Activated CD8-positive, alpha-beta memory T cell treated with anti-CD3 and anti-CD28 coated beads, Interleukin-2, amount 50 U/mL, for 4 hours (primary cell): ENCODE measurements at regions not wholly inside any gene's neighbourhood (a gene's known extent, or its start where the extent isn't known, plus 50 kb on each side); places are given as distances from the start of the nearest gene placed in this dataset.
"Not testable (repeated sequence)": the region's sequence is repeated elsewhere in the genome, so short reads cannot be mapped to it uniquely, and the experiment has no call there.

Experiments used
- DNase-seq: peaks from one replicate; pipeline ENCODE4 v3.0.0-alpha.2; 2020

- DNase-seq = no peak
Measured at GRCh38 chr10:83995738-83996331, 143.5 kb upstream of the GHITM start.

- DNase-seq = no peak
Measured at GRCh38 chr10:84004221-84004620, 135.1 kb upstream of the GHITM start.

GRCh38 chr10:84005403-84005802 lies 133.9 kb upstream of the GHITM start:
- DNase-seq = no peak

GRCh38 chr10:84007482-84007881 lies 131.8 kb upstream of the GHITM start:
- DNase-seq = no peak

GRCh38 chr10:84008878-84009277 lies 130.4 kb upstream of the GHITM start:
- no peak for DNase-seq

- DNase-seq = no peak
Measured at GRCh38 chr10:84012431-84012830, 126.9 kb upstream of the GHITM start.

GRCh38 chr10:84012831-84013458 lies 126.4 kb upstream of the GHITM start:
- no peak for DNase-seq

- DNase-seq = no peak
Measured at GRCh38 chr10:84015877-84016595, 123.3 kb upstream of the GHITM start.

GRCh38 chr10:84018826-84019225 lies 120.5 kb upstream of the GHITM start:
- DNase-seq = no peak

- not testable (repeated sequence) for DNase-seq
Measured at GRCh38 chr10:84019854-84020458, 119.4 kb upstream of the GHITM start.

GRCh38 chr10:84026821-84027257 lies 112.5 kb upstream of the GHITM start:
- DNase-seq = no peak

GRCh38 chr10:84029840-84030239 lies 109.5 kb upstream of the GHITM start:
- DNase-seq = no peak

GRCh38 chr10:84038035-84038434 lies 101.3 kb upstream of the GHITM start:
- no peak for DNase-seq

GRCh38 chr10:84039957-84040356 lies 99.4 kb upstream of the GHITM start:
- no peak for DNase-seq

GRCh38 chr10:84047258-84048010 lies 91.9 kb upstream of the GHITM start:
- DNase-seq = no peak

- no peak for DNase-seq
Measured at GRCh38 chr10:84049645-84050011, 89.7 kb upstream of the GHITM start.

- no peak for DNase-seq
Measured at GRCh38 chr10:84053626-84054025, 85.7 kb upstream of the GHITM start.

GRCh38 chr10:84054743-84055142 lies 84.6 kb upstream of the GHITM start:
- DNase-seq = no peak

GRCh38 chr10:84059526-84059925 lies 79.8 kb upstream of the GHITM start:
- no peak for DNase-seq

GRCh38 chr10:84063440-84063839 lies 75.9 kb upstream of the GHITM start:
- DNase-seq = no peak

- DNase-seq = no peak
Measured at GRCh38 chr10:84065804-84066601, 73.3 kb upstream of the GHITM start.

GRCh38 chr10:84074521-84074920 lies 64.8 kb upstream of the GHITM start:
- DNase-seq = no peak
